Putamen (tissue), 1 donor: ENCODE measurements at regions not wholly inside any gene's neighbourhood (a gene's known extent, or its start where the extent isn't known, plus 50 kb on each side); places are given as distances from the start of the nearest gene placed in this dataset.
"Not testable (repeated sequence)": the region's sequence is repeated elsewhere in the genome, so short reads cannot be mapped to it uniquely, and the experiment has no call there.

Experiments used
- DNase-seq: peaks from one replicate; pipeline ENCODE4 v3.0.0-alpha.2; 2016; ENCODE audit warnings: low spot score

DNA sequence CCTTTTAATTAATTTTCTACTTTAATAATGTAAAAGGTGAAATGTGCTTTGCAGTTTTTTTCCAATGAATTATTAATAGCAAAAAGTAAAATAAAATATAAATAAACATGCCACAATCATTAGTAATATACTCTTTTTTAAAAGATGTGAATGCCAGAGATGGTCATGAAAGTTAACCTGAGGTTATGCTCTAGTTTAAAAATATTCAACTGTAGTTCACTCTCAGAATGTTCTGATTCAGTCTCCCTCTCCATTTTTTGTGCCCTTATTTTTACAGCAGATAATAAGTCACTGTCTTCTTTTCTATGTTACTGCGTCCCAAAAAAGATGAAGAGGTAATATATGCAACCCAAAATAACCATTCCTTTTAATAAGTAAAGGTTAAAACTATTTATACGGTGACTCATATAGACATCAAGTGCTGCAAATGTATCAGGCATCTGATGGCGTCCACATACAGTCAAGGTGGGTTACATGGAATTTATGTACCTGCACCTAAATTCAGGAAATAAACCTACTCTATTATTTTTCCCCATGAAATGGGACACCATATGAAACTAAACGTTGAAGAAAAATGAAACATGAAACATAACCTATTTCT lies 153.6 kb upstream of the ZNF804A start:
- DNase-seq, result peak; percentile 57

DNA sequence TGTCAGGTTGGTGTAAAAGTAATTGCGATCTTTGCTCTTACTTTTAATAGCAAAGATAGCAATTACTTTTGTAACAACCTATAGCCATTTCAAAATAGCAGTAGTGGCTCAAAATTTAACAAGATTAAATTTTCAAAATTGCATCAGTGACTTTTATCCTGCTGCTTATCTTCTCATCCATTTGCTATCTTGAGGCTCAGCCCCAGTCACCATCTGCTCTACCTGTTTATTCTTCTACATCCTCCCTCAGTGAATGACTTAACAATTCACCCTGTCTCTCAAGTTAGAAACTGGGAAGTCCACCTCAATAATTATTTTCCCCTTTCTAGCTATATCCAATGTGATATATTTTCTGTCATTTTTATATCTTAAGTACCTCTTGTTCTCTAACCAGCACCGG lies 148.6 kb upstream of the ZNF804A start:
- DNase-seq, result no peak

DNA sequence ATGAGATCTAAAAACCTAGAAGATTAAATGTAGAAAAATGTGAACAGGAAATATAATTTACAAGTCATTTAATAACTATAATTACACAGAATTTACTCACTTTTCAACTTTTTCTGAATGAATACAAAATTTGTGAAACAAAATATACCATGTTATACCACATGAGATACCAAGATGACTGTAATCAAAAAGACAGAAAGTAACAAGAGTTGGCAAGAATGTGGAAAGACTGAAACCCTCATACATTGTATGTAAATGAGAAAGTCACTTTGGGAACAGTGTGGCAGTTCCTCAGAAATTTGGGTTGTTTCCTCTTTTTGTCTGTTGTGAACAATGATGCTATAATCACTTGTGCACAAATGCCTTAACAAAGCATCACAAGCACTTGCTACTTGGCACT lies 145.4 kb upstream of the ZNF804A start:
- DNase-seq, result no peak

DNA sequence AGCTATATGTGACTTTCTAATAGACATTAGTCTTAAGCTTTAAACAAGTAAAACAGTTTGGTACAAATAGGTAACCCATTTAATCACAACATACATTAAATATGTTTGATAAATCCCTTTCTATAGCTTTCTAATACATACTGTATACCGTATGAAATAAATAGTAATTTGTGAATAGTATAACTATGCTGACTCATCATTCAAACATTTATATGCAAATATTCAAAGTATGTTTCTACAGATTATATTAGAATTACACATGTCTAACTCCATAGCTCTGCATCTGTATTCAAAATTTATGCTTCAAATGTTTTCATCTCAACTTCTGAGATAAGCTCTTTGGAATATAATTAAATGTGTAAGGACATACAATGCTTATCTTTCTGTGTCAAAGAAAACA lies 142.7 kb upstream of the ZNF804A start:
- no peak for DNase-seq

- DNase-seq, result not testable (repeated sequence)
Observed at GRCh38 chr2:184456693-184457092, 141.6 kb upstream of the ZNF804A start.

DNA sequence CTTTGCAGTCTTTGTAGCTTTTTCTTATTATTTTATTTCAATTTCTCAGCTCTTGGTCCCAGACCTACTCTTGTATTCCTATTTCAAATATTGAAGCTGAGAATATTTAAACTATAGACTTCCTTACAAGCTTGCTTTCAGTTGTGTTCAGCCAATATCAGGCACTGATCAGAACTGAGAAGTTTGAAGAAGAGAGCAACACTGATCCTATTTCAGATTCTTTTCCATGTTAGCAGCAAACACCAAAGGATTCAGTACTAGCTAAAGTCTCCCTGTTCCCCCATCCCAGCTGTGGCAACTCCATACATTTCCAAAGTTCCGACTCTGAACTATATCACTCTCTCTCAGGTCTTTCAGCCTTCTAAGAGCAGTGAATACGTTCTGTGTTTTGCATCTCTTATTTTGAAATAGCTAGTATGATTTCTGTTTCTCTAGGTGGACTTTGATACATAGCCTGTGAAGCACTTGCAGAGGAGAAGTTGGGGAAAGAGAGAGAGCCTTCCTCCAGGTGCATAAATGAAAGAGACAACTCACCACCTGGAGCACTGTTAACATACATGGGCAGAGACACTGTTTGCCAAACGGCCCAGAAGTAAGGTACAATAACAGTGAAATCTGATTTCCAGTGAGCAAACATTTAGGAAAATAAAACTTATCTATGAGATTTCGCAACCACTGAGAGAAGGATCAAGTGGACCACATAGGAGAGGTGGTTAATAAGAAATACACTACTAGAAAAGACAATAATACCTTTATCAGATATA lies 135.0 kb upstream of the ZNF804A start:
- no peak for DNase-seq

GRCh38 chr2:184463866-184464248 lies 134.5 kb upstream of the ZNF804A start:
- DNase-seq, result no peak

DNA sequence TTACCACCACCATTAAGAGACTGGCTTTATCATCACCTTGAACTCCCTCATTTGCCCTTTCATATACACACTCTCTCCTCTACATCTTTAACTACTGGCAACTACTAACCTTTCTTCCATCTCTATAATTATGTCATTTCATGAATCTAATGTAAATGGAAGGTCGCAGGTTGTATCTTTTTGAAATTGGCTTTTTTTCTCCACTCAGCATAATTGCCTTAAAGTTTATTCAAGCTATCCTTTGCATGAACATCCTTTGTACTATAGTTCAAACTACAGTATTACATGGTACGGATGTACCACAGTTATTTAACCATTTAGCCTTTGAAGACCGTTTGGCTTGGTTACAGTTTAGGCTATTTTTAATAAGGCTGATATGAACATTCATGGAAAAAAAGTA lies 129.5 kb upstream of the ZNF804A start:
- DNase-seq, result no peak

DNA sequence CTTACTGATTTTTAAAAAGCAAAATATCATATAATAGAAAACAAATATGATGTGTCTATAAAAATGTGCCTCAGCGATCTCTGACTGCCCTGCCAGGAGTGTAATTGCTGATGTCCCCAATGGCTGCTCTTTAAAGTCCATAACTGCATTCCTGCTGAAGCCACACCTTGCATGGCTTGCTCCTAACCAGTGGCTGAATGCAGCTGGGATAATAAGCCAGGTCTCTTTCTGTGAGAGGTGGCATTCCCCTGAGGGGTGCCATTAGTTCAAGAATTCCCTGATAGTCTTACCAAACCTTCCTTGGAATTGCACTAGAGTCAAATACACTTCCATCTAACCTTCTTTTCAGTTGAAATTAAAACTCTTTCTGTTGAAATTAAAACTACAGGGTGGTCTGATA lies 125.8 kb upstream of the ZNF804A start:
- no peak for DNase-seq

DNA sequence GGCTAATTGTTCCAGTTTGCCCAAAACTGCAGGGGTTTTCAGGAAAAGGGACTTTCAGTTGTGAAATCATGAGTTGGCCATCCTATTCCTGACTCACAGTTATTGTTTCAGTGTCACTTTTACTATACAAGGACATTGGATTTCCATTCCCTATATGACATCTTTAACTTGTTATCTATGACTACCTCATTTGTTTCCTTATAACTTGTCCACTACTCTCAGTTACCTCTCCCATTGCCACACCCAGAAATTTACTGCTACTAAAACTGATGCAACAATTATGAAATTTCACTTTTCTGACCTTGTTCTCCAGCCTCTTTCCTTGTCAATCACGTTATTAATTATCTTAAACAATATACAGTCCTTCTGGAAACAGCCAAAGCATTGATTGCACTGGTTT lies 116.5 kb upstream of the ZNF804A start:
- no peak for DNase-seq

DNA sequence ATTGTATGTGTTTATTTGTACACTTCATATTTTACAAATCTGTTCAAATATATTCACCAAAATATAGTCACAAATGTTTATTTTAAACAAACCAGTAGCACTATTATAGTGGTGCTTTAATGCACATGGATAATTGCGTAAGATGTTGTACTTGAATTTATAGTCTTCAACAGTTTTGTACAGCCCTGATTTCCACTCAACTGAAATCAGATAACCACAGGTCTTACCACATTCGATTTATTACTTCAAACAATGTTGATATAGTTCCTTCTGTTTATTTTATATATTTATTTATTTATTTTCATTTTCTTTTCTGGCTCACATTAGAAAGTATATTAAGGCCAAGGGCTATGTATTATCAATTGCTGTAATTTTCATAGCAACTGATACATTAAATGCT lies 99.4 kb upstream of the ZNF804A start:
- no peak for DNase-seq

- no peak for DNase-seq
Observed at GRCh38 chr2:184504252-184504651, 94.1 kb upstream of the ZNF804A start.

- DNase-seq, result no peak
Observed at GRCh38 chr2:184507254-184507653, 91.1 kb upstream of the ZNF804A start.

GRCh38 chr2:184517402-184517801 lies 80.9 kb upstream of the ZNF804A start:
- no peak for DNase-seq

DNA sequence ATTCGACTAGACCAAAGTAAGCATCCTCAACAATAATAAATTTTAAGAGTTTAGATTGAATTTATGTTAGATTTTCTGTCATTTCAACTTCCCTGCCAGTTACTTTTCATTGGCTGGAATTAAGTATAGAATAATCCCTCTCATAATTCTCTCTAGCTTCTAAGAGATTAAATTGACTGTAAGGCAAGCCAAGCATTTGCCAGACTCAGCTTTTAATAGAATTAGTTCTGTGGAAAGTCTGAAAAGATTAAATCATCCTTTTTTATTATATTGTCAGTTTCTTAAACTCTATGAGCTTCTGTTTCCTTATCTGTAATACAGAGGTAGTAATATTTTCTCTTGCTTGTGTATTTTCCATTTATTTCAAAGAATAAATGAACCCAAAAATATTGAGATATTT lies 77.9 kb upstream of the ZNF804A start:
- DNase-seq, result no peak

DNA sequence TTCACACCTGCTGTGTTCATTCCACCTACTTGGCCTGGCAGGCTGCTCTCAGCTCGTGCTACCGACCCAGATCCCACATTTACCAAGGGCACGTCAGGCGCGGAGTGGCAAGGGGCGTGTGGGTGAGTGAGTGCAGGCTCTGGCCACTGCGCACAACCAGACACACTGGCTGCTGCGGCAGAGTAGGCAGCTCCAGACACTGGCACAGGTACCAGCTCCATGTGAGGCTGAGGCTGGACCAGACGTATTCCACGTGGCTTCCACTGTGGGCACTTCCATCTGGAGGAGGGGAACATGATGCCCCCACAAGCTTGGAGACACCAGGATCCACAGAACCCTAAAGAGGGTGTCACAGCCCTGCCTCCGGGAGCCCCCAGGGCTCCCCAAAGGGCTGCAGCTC lies 74.6 kb upstream of the ZNF804A start:
- DNase-seq, result no peak

DNA sequence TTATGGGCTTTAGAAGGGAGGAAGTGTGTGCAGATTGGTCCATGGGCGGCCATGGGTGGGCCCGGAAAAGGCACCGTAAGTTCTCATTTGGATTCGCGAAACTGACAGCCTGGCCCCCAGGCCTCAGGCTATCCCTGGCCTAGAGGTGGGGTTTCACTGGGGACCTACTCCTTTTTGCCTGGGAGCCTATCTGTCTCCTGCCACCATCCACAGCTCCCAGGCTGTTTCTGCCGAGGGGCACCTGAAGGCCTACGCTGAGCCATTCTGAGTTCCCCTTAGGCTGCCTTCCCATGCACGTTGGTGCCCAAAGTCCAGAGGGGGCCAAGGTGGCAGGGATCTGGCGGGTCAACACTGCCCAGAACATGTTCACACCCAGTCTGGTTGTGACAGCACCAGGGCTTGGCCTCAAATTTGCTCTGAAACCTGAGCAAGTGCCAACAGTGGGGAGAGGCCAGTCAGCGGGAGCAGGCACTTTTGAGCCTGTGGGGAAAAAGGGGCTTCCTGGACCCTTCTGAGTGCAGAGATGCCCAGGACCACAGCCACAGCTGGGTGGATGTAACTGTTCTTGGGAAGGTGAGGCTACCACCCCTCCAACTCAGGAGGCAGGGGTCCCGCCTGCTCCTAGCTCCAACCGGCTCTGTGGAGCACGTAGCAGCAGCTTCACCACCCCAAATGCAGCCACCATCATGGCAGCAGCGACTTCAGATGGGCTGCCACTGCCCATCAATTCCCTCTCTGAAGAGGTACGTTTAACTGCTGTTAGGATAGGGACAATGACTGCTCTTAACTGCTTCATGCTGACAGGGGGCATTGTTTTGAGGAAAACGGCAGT lies 73.6 kb upstream of the ZNF804A start:
- DNase-seq, result no peak

- no peak for DNase-seq
Observed at GRCh38 chr2:184527058-184527457, 71.3 kb upstream of the ZNF804A start.

DNA sequence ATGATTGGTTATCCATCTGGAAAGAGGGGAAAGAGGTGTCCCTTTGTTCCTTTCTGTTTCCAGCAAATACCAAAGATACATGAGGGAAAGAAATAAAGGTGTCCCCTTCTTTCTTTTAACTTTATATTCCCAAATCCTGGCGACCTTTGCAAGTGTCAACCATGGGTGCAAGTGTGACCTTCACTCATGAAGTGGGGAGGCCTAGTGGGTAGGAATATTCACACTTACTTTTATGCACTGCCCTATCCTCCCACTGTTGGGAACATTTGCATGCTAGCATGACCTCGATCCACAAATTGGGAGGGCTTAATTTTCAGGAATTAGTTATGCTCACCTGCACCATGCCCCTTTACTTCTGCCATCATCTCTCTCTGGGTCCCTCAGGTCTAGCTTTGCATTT lies 70.2 kb upstream of the ZNF804A start:
- no peak for DNase-seq

- no peak for DNase-seq
Observed at GRCh38 chr2:184530239-184530638, 68.1 kb upstream of the ZNF804A start.

DNA sequence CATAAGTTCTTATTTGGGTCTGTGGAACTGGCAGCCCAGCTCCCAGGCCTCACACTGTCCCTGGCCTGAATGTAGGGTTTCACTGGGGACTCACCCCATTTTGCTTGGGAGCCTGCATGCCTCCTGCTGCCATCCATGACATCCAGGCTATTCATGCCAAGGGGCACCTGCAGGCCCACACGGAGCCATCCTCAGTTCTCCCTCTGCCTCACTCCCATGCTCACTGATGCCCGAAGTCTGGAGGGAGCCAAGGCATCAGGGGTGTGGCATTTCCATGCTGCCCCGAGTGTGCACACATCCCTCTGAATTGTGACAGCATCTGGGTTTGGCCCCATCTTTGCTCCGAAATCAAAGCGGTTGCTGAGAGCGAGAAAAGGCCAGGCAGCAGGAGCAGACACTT lies 67.4 kb upstream of the ZNF804A start:
- DNase-seq, result no peak

GRCh38 chr2:184532551-184532950 lies 65.8 kb upstream of the ZNF804A start:
- DNase-seq, result no peak

DNA sequence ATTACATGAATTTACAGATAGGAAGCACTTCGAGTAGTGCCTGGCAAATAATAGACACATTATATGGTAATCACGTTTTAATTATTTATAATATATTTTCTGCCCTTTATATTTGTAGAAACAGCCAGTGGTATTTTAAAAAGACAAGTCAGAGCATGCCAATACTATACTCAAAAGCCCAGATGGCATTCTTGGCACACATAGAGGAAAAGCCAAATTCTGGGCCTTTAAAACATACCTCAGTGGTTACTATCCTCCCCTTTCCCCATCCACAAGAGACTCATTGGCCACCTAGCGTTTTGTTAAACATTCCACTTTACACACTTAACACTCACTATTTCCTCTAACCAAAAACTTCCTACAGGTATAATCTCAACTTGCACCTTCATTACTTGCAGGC lies 63.3 kb upstream of the ZNF804A start:
- no peak for DNase-seq
